PC-9 (cell line): ENCODE measurements at regions not wholly inside any gene's neighbourhood (a gene's known extent, or its start where the extent isn't known, plus 50 kb on each side); places are given as distances from the start of the nearest gene placed in this dataset.

Experiments used
- CTCF ChIP-seq: fragments of 200-600 bp; sonication (generic); conservative IDR thresholded peaks from 2 replicates; pipeline ENCODE4 v1.6.1; 2017; ENCODE audit warnings: mixed run types, antibody characterized with exemption, mild to moderate bottlenecking, moderate library complexity
- EZH2 ChIP-seq: fragments of 200-600 bp; sonication (generic); IDR thresholded peaks from 2 replicates; pipeline ENCODE4 v1.8.0; 2017; ENCODE audit warnings: antibody characterized with exemption, low read depth

GRCh38 chr18:61273533-61273932 lies 59.7 kb upstream of the CDH20 start:
- no peak for TF ChIP-seq EZH2
- TF ChIP-seq CTCF: no peak
